H1 (cell line): ENCODE measurements at regions not wholly inside any gene's neighbourhood (a gene's known extent, or its start where the extent isn't known, plus 50 kb on each side); places are given as distances from the start of the nearest gene placed in this dataset.

ENCODE experiments used
- CTCF ChIA-PET: fragments of 300-600 bp; sonication (Branson Sonifier 250); formaldehyde crosslinking; loops from one replicate; lab custom pipeline; 2021; ENCODE audit not compliant: partially characterized antibody; lab: Charles Lee
- POLR2A ChIA-PET: fragments of 300-600 bp; sonication (Branson Sonifier 250); formaldehyde crosslinking; loops from one replicate; lab custom pipeline; 2021; ENCODE audit warnings: inconsistent platforms; ENCODE audit not compliant: partially characterized antibody; lab: Charles Lee
- DNase-seq, 2 experiments: peaks; one replicate each; pipeline versions ENCODE4 v3.0.0 to v3.0.0-alpha.2; 2010 to 2022; ENCODE audit warnings: low spot score in 2 of 2, low read depth in 1 of 2, mixed read lengths in 1 of 2
- FAIRE-seq: peaks from 2 replicates; lab custom pipeline; 2011; peaks lifted over from hg19 to GRCh38; lab: Jason Lieb, UNC
- H2AFZ ChIP-seq: 2 replicates; pipeline ENCODE4 v1.8.1; 2012; ENCODE audit warnings: low read length, inconsistent platforms
- H2AK5ac ChIP-seq: 2 replicates; pipeline ENCODE4 v1.6.1; 2013; ENCODE audit warnings: low read depth, low read length
- H2BK120ac ChIP-seq: replicated peaks from 2 replicates; pipeline ENCODE3; 2013; ENCODE audit warnings: low read depth, low read length, inconsistent platforms
- H2BK12ac ChIP-seq: 2 replicates; pipeline ENCODE4 v1.6.1; 2013; ENCODE audit warnings: low read depth, low read length
- H2BK15ac ChIP-seq: 2 replicates; pipeline ENCODE4 v1.6.1; 2013; ENCODE audit warnings: low read length
- H2BK20ac ChIP-seq: 2 replicates; pipeline ENCODE4 v1.6.1; 2013; ENCODE audit warnings: low read length
- H2BK5ac ChIP-seq: 2 replicates; pipeline ENCODE4 v1.6.1; 2013; ENCODE audit warnings: low read depth, low read length
- H3K14ac ChIP-seq: 2 replicates; pipeline ENCODE4 v1.6.1; 2013; ENCODE audit warnings: inconsistent platforms; ENCODE audit not compliant: insufficient read length
- H3K18ac ChIP-seq: 2 replicates; pipeline ENCODE4 v1.6.1; 2013; ENCODE audit warnings: low read length; ENCODE audit errors: extremely low read depth
- H3K23ac ChIP-seq: 2 replicates; pipeline ENCODE4 v1.6.1; 2013; ENCODE audit warnings: inconsistent platforms; ENCODE audit not compliant: insufficient read length
- H3K23me2 ChIP-seq: 2 replicates; pipeline ENCODE4 v1.6.1; 2013; ENCODE audit warnings: low read depth, low read length
- H3K27ac ChIP-seq: 2 replicates; pipeline ENCODE4 v1.6.1; 2011; ENCODE audit warnings: low read depth, low read length, inconsistent platforms
- H3K27me3 ChIP-seq, 4 experiments: replicated peaks in 1 of 4; 1 replicate in 1 of 4; 2 replicates in 3 of 4; pipeline versions ENCODE4 v1.6.1 to v1.8.1; 2011 to 2013; ENCODE audit warnings: low read length in 3 of 4, mild to moderate bottlenecking in 3 of 4, inconsistent platforms in 2 of 4, mixed read lengths in 2 of 4, moderate library complexity in 1 of 4; ENCODE audit not compliant: control insufficient read depth in 3 of 4, insufficient read depth in 3 of 4; ENCODE audit errors: extremely low read depth in 1 of 4
- H3K36me3 ChIP-seq, 4 experiments: 2 replicates each; pipeline versions ENCODE4 v1.6.1 to v1.8.1; 2011 to 2013; ENCODE audit warnings: mild to moderate bottlenecking in 4 of 4, low read length in 3 of 4, moderate library complexity in 2 of 4, control low read depth in 1 of 4, inconsistent platforms in 1 of 4; ENCODE audit not compliant: insufficient read depth in 4 of 4, control insufficient read depth in 2 of 4
- H3K4ac ChIP-seq: replicated peaks from 2 replicates; pipeline ENCODE3; 2013; ENCODE audit warnings: low read length, low read depth, mixed read lengths, inconsistent platforms; ENCODE audit not compliant: insufficient read length
- H3K4me1 ChIP-seq, 4 experiments: replicated peaks in 1 of 4; 1 replicate in 1 of 4; 2 replicates in 3 of 4; pipeline versions ENCODE4 v1.6.1 to v1.8.1; 2011 to 2013; ENCODE audit warnings: low read length in 3 of 4, inconsistent platforms in 2 of 4, mixed read lengths in 1 of 4; ENCODE audit not compliant: insufficient read depth in 4 of 4, control insufficient read depth in 3 of 4
- H3K4me2 ChIP-seq, 2 experiments: 2 replicates each; pipeline versions ENCODE4 v1.6.1 to v1.8.1; 2011 to 2013; ENCODE audit warnings: low read depth in 2 of 2, low read length in 2 of 2, control low read depth in 1 of 2, inconsistent platforms in 1 of 2, mild to moderate bottlenecking in 1 of 2; ENCODE audit not compliant: insufficient read depth in 1 of 2
- H3K4me3 ChIP-seq, 4 experiments: fragments of 200-600, 300-600 bp in 1 of 4; sonication (generic), shearing (Covaris generic), sonication (Bioruptor Twin) in 1 of 4; 2 replicates each; pipeline versions ENCODE4 v1.5.1 to v1.8.1; 2011 to 2016; ENCODE audit warnings: low read length in 4 of 4, low read depth in 3 of 4, control low read depth in 2 of 4, inconsistent platforms in 2 of 4, mild to moderate bottlenecking in 2 of 4, mixed read lengths in 1 of 4, moderate library complexity in 1 of 4; ENCODE audit not compliant: insufficient read depth in 2 of 4; ENCODE audit errors: extremely low read depth in 1 of 4
- H3K56ac ChIP-seq: replicated peaks from 2 replicates; pipeline ENCODE3; 2013; ENCODE audit warnings: low read depth, mild to moderate bottlenecking, mixed read lengths, low read length, inconsistent platforms; ENCODE audit not compliant: insufficient read length
- H3K79me1 ChIP-seq: 2 replicates; pipeline ENCODE4 v1.6.1; 2013; ENCODE audit warnings: low read depth, low read length, control low read depth
- H3K79me2 ChIP-seq, 2 experiments: 2 replicates each; pipeline versions ENCODE4 v1.6.1 to v1.8.1; 2012 to 2013; ENCODE audit warnings: low read length in 2 of 2, mild to moderate bottlenecking in 2 of 2, inconsistent platforms in 1 of 2; ENCODE audit not compliant: insufficient read depth in 2 of 2, control insufficient read depth in 1 of 2
- H3K9ac ChIP-seq, 4 experiments: replicated peaks in 1 of 4; 1 replicate in 1 of 4; 2 replicates in 3 of 4; pipeline versions ENCODE4 v1.6.1 to v1.8.1; 2011 to 2013; ENCODE audit warnings: low read depth in 3 of 4, low read length in 3 of 4, control low read depth in 2 of 4, mild to moderate bottlenecking in 2 of 4, moderate library complexity in 2 of 4, inconsistent platforms in 1 of 4; ENCODE audit errors: extremely low read depth in 1 of 4
- H3K9me3 ChIP-seq, 2 experiments: 2 replicates each; pipeline versions ENCODE4 v1.6.1 to v1.8.1; 2012 to 2013; ENCODE audit warnings: mild to moderate bottlenecking in 2 of 2, moderate library complexity in 2 of 2, control low read depth in 1 of 2, inconsistent platforms in 1 of 2, low read depth in 1 of 2, low read length in 1 of 2, mixed read lengths in 1 of 2; ENCODE audit not compliant: insufficient read depth in 2 of 2
- H4K20me1 ChIP-seq, 2 experiments: replicated peaks in 1 of 2; 2 replicates each; pipeline versions ENCODE3 to v1.8.1; 2011 to 2013; ENCODE audit warnings: inconsistent platforms in 2 of 2, low read length in 2 of 2, mild to moderate bottlenecking in 1 of 2; ENCODE audit not compliant: insufficient read depth in 2 of 2, control insufficient read depth in 1 of 2
- H4K5ac ChIP-seq: 2 replicates; pipeline ENCODE4 v1.6.1; 2013; ENCODE audit warnings: low read length, low read depth, mixed read lengths, inconsistent platforms; ENCODE audit not compliant: insufficient read length
- H4K8ac ChIP-seq: 2 replicates; pipeline ENCODE4 v1.8.0; 2013; ENCODE audit warnings: mild to moderate bottlenecking, moderate library complexity, low read length, inconsistent platforms; ENCODE audit not compliant: insufficient read depth; ENCODE audit errors: extremely low read depth
- H4K91ac ChIP-seq: replicated peaks from 2 replicates; pipeline ENCODE3; 2013; ENCODE audit warnings: low read length, mixed read lengths, inconsistent platforms; ENCODE audit not compliant: insufficient read length
- BCL11A ChIP-seq, 2 experiments: IDR thresholded peaks; one replicate each; pipeline ENCODE4 v1.6.1; 2011; ENCODE audit warnings: low read depth in 2 of 2, low read length in 2 of 2, mild to moderate bottlenecking in 2 of 2
- KDM4A ChIP-seq: IDR thresholded peaks from one replicate; pipeline ENCODE4 v1.7.1; 2012; ENCODE audit warnings: low read depth, mild to moderate bottlenecking, moderate library complexity, low read length, inconsistent platforms; ENCODE audit not compliant: severe bottlenecking
- SUZ12 ChIP-seq: fragments of 200-600 bp; sonication (generic); IDR thresholded peaks from 2 replicates; pipeline ENCODE4 v1.6.1; 2012; ENCODE audit warnings: mild to moderate bottlenecking, inconsistent platforms, low read length, moderate library complexity, mixed read lengths
- WGBS, 2 experiments: shearing (Covaris generic) in 1 of 2; methylation state at CpG; one replicate each; pipeline versions ENCODE4 v1.1.6 to v1.1.7; 2013 to 2015; ENCODE audit warnings: low lambda C conversion rate in 2 of 2, mixed read lengths in 2 of 2, inconsistent platforms in 1 of 2, low coverage in 1 of 2, missing lambda C conversion rate in 1 of 2; ENCODE audit not compliant: insufficient replicate concordance in 2 of 2, insufficient coverage in 1 of 2, insufficient read length in 1 of 2; ENCODE audit errors: extremely low coverage in 1 of 2, missing lambda C conversion rate in 1 of 2; 5-methylcytosine and 5-hydroxymethylcytosine counted together

DNA sequence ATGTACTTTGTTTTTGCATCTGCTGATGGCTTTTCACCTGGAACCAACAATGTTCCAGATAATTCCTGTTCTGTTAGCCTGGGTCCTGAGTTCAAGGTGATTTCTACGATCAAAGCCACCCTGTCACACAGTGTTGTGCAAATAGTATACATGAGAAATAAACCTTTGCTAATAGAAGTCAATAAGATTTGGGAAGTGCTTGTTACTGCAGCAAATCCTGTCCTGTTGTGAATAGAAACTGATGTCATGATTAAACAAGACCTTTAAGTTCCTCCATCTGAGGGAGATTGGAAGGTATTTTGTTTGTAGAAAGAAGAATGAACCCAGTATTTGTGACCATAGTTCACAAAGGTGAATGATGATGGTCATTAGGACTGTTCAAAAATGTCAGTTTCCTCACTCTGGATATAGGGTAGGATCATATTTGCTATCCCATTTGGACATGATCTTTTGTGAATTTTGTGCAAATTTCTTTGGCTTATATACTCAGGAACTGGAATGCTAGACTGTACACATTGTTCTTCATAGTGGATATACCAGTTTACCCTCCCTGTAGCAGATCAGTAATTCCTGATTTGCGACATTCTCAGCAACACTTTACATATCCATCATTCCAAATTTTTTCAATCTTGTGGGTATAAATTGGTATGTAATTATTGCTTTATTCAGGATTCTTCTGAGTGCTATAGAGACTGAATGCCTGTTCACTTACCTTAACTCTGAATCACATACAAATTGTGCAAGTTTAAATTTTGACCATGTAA lies 428.5 kb downstream of the METTL15 start:
- FAIRE-seq, result no peak
- H2BK5ac ChIP-seq, result no peak overlapping the region
- H2AK5ac ChIP-seq, result no peak overlapping the region
- H3K4ac ChIP-seq, result no peak overlapping the region
- H3K14ac ChIP-seq, result no peak overlapping the region
- no peaks in the 10 kb centered on the region for H3K36me3 ChIP-seq
- H3K27me3 ChIP-seq, result no peaks in the 10 kb centered on the region
- H3K23me2 ChIP-seq, result no peaks in the 10 kb centered on the region
- no peak overlapping the region for H4K5ac ChIP-seq
- no peaks in the 10 kb centered on the region for H3K79me1 ChIP-seq
- H3K23ac ChIP-seq, result no peak overlapping the region
- H3K27ac ChIP-seq, result no peak overlapping the region
- H3K56ac ChIP-seq, result no peak overlapping the region
- ChIA-PET POLR2A (no interaction called here), CTCF (no interaction called here)
- DNase-seq, result no peak
- no peak overlapping the region for H4K91ac ChIP-seq
- no peak overlapping the region for H3K4me3 ChIP-seq
- no peak overlapping the region for H3K18ac ChIP-seq
- H3K4me1 ChIP-seq, result no peaks in the 10 kb centered on the region; a peak in 1 of 7 replicates
- H2BK15ac ChIP-seq, result no peak overlapping the region
- H2BK12ac ChIP-seq, result no peak overlapping the region
- H4K20me1 ChIP-seq, result no peaks in the 10 kb centered on the region
- WGBS, 2 experiments, result 98% methylated on average over 2 of the region's 2 CpGs; no CpG with 5 or more reads in 1 of the 2 experiments
- no peak overlapping the region for H2BK20ac ChIP-seq
- H2BK120ac ChIP-seq, result no peak overlapping the region
- no peaks in the 10 kb centered on the region for H3K9me3 ChIP-seq
- H3K9ac ChIP-seq, result no peak overlapping the region
- no peak overlapping the region for H3K4me2 ChIP-seq
- H2AFZ ChIP-seq, result no peak overlapping the region
- H4K8ac ChIP-seq, result no peak overlapping the region
- no peak for TF ChIP-seq BCL11A (IDR thresholded peaks at IDR 0.05; ENCODE audit: low read depth in 2 of 2, low read length in 2 of 2)
- TF ChIP-seq SUZ12, result no peak
- no peak for TF ChIP-seq KDM4A
- H3K79me2 ChIP-seq, result no peaks in the 10 kb centered on the region
